Stomach (tissue), 4 donors: ENCODE measurements at regions not wholly inside any gene's neighbourhood (a gene's known extent, or its start where the extent isn't known, plus 50 kb on each side); places are given as distances from the start of the nearest gene placed in this dataset.

Experiments used
- CTCF ChIP-seq, 7 experiments: fragments of 450-650 bp in 4 of 7; fragments of 200-600 bp in 3 of 7; sonication (generic) in 3 of 7; IDR thresholded peaks; one replicate each; pipeline ENCODE4 v1.5.1; 2016 to 2019; ENCODE audit warnings: antibody characterized with exemption in 7 of 7, control low read depth in 2 of 7, mild to moderate bottlenecking in 1 of 7
- POLR2A ChIP-seq, 4 donors: fragments of 450-650 bp; IDR thresholded peaks; one replicate each; pipeline ENCODE4 v1.6.1; 2016; ENCODE audit warnings: antibody characterized with exemption in 4 of 4, control low read depth in 2 of 4, mild to moderate bottlenecking in 1 of 4, moderate library complexity in 1 of 4

GRCh38 chr1:230494514-230494913 lies 68.4 kb upstream of the PGBD5 start:
- TF ChIP-seq CTCF (IDR thresholded peaks at IDR 0.05) (no peak), POLR2A (IDR thresholded peaks at IDR 0.05) (no peak)
